WI38 (cell line): ENCODE measurements at regions not wholly inside any gene's neighbourhood (a gene's known extent, or its start where the extent isn't known, plus 50 kb on each side); places are given as distances from the start of the nearest gene placed in this dataset.

Experiments used
- H3K4me3 ChIP-seq: 2 replicates; pipeline ENCODE4 v1.5.1; 2011; ENCODE audit warnings: low read depth, mild to moderate bottlenecking, control low read depth, low read length
- TF ChIP-seq, protein P1 (sequence below): IDR thresholded peaks from 2 replicates; pipeline ENCODE4 v1.5.1; 2012; ENCODE audit warnings: low read depth, mild to moderate bottlenecking, control low read depth, low read length

DNA sequence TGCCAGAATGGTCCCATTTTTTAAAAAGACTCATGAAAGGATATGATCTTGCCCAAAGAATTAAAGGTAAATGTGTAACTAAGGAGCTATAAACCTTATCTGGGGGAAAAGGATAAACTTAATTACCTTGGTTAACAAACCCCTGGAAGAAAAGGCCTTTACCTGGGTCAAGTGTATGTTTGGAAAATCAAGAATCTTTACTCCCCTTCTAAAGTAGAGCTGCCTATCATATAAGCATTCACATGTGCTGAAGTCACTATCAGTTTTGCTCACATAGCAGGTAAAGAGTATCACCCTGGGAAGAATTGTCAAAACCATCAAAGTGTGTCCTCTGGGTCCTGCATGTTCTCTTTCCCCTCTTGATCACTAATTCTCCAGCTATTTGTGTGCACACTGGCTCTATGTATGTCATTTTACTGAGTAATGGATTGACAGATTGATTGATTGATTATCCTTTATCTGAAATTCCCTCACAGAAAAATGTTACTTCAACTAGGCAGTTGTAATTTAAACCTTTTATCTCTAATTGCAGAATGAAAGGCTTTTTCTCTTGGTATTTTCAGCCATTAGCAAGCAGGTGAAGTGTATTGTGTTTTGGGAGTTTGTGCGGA lies 199.4 kb downstream of the NOL4 start:
- H3K4me3 ChIP-seq, result no peak overlapping the region
- TF ChIP-seq, protein P1, sequence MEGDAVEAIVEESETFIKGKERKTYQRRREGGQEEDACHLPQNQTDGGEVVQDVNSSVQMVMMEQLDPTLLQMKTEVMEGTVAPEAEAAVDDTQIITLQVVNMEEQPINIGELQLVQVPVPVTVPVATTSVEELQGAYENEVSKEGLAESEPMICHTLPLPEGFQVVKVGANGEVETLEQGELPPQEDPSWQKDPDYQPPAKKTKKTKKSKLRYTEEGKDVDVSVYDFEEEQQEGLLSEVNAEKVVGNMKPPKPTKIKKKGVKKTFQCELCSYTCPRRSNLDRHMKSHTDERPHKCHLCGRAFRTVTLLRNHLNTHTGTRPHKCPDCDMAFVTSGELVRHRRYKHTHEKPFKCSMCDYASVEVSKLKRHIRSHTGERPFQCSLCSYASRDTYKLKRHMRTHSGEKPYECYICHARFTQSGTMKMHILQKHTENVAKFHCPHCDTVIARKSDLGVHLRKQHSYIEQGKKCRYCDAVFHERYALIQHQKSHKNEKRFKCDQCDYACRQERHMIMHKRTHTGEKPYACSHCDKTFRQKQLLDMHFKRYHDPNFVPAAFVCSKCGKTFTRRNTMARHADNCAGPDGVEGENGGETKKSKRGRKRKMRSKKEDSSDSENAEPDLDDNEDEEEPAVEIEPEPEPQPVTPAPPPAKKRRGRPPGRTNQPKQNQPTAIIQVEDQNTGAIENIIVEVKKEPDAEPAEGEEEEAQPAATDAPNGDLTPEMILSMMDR, result no peak

DNA sequence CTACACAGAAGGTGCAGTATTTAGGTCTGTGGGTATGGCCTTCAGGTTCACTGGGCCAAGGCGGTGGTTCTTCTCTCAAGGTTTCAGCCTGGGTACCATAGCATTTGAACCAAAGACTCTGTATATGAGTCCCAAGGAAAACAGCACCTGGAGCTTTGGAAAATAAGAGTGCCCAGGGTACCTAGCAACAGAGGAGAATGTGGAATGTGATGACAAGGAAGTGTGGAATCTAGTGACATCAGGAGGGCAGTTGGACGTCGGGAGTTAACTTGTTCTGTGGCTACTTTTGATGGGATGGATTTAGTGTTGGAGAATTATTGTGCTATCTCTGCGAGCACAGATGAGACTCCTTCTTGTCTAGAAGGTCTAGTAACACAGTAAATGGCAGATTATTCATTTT lies 201.2 kb downstream of the NOL4 start:
- H3K4me3 ChIP-seq, result no peak overlapping the region
- TF ChIP-seq, protein P1, result no peak

DNA sequence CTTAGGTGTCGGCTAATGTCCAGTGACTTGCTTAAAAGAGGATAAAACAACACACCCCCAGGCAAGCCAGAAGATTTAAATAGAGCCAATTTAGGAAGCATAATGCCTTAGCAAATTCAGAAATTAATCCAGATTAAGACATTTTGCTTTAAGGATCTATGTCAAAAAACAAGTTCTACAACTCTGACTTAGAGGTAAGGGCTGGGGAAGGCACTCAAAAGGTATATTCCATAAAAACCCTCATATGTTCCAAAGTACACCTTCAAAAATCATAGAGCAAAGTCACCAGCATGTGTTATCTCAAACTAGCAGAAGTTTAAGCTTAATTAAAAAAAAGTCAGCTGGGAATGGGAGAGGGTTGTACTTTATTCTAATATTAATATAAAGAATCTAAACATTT lies 206.4 kb downstream of the NOL4 start:
- no peak overlapping the region for H3K4me3 ChIP-seq
- TF ChIP-seq, protein P1, result no peak

DNA sequence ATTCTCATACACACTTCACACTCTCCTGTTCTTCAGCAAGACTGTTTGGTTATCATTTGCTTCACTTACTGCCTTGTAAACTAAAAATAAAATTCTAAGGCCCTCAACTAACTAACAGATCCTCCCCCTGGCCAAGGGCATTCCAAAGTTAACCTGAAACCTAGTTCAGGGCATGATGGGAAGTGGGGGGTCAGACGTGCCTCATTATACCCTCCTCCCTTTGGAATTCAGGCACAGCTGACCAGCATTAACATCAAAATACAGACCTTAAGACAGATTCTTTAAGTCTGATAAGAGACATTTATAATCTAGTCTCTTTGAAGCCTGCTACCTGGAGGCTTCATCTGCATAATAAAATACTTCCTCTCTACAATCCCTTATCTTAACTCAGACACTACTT lies 221.0 kb downstream of the NOL4 start:
- TF ChIP-seq, protein P1, result no peak
- no peak overlapping the region for H3K4me3 ChIP-seq

DNA sequence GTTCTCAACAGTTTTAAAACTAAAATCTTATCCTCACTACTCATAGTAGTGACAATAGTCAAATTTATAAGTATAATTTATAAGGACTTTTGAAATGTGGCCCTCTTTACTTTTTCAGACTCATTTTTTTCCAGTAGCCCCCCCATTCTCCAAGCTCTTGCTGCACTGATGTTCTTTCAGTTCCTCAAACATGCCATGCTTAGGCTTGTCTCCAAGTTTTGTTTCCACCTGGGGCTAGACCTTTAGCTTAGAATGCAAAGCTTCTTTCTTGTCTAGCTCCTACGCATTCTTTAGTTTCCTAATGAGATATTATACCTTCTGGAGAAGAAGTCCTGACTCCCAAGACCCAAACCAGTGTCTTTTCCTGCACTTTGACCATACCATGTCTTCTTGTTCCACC lies 222.6 kb downstream of the NOL4 start:
- TF ChIP-seq, protein P1, result no peak
- H3K4me3 ChIP-seq, result no peak overlapping the region

DNA sequence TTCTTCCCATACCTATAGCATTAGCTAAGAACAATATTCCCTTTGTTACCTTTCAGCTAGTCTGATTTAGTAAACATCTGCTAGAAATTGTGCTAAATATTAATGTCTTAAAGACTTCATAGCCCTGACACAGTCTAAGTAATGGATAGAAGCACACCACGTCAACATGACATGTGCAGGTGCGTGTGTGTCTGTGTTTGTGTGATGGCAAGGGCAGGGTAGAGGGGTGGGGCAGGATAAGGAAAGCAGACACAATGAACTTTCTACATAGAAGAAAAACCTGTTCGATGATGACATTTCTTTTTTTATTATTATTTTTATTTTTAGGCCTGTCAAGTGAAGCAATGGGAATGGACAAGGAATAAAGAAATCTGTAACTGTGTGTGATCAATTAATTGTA lies 223.3 kb downstream of the NOL4 start:
- TF ChIP-seq, protein P1, result no peak
- H3K4me3 ChIP-seq, result no peak overlapping the region

DNA sequence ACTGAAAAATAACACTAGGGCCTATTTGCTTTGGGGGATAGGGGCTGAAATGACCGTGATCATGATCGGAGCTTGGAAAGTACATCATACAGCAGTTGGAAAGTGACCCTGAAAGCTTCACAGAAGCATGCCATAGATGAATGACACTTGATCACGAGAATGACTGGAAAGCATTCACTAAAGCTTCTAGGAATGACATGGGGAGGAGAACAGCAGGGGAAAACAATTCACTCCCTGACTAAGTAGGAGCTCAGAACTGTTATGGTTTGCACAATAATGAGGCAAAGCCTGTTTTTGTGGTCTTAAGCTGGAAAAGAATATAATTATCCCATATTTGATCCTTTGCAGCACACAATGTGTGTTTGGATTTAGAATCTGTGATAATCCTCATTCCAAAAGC lies 237.5 kb downstream of the NOL4 start:
- TF ChIP-seq, protein P1, result no peak
- H3K4me3 ChIP-seq, result no peak overlapping the region
